Right ventricle myocardium superior (tissue), 1 donor: ENCODE measurements at regions not wholly inside any gene's neighbourhood (a gene's known extent, or its start where the extent isn't known, plus 50 kb on each side); places are given as distances from the start of the nearest gene placed in this dataset.

Experiments used
- ATAC-seq: fragments of 200-7000 bp; cut with Tn5 transposase; one replicate; pipeline ENCODE4 v1.9.1; 2020; ENCODE audit warnings: mild to moderate bottlenecking; ENCODE audit not compliant: poor library complexity
- DNase-seq: peaks from one replicate; pipeline ENCODE4 v3.0.0-alpha.2; 2020
- intact Hi-C: fragments of 100-400 bp; cut with DNase I; formaldehyde crosslinking; loops from one replicate; pipeline ENCODE4 v1.11.2; 2022
- donor health status: DM: no; HTN: yes; CAD: no; lungs with severe emphysema.

- intact Hi-C loops = no loop called here
- ATAC-seq (no peak), DNase-seq (peak; percentile 44)
Observed at GRCh38 chr3:13135251-13135810, 62.1 kb upstream of the IQSEC1 start.

GRCh38 chr3:13134879-13135206 lies 61.6 kb upstream of the IQSEC1 start:
- DNase-seq = no peak
- ATAC-seq = no peak
- intact Hi-C loops = no loop called here

GRCh38 chr3:13134166-13134878 lies 61.1 kb upstream of the IQSEC1 start:
- intact Hi-C loops = no loop called here
- DNase-seq (peak; percentile 17), ATAC-seq (no peak)

- intact Hi-C loops = no loop called here
- ATAC-seq (no peak), DNase-seq (peak; percentile 19)
Observed at GRCh38 chr3:13133471-13133981, 60.3 kb upstream of the IQSEC1 start.

- ATAC-seq = no peak
- DNase-seq = no peak
- intact Hi-C loops = no loop called here
Observed at GRCh38 chr3:13132731-13133410, 59.6 kb upstream of the IQSEC1 start.

GRCh38 chr3:13132281-13132680 lies 59.1 kb upstream of the IQSEC1 start:
- intact Hi-C loops = no loop called here
- DNase-seq = peak; percentile 19
- no peak for ATAC-seq

GRCh38 chr3:13130464-13131193 lies 57.4 kb upstream of the IQSEC1 start:
- no peak for DNase-seq
- no peak for ATAC-seq
- intact Hi-C loops = no loop called here

- ATAC-seq = no peak
- peak; percentile 10 for DNase-seq
- intact Hi-C loops = no loop called here
Observed at GRCh38 chr3:13125092-13126015, 52.1 kb upstream of the IQSEC1 start.

GRCh38 chr3:13124631-13125030 lies 51.4 kb upstream of the IQSEC1 start:
- no peak for ATAC-seq
- intact Hi-C loops = no loop called here
- DNase-seq = peak; percentile 22

- intact Hi-C loops = no loop called here
- ATAC-seq = no peak
- DNase-seq = peak; percentile 11
Observed at GRCh38 chr3:13123765-13124164, 50.5 kb upstream of the IQSEC1 start.

- ATAC-seq = no peak
- intact Hi-C loops = no loop called here
- peak; percentile 28 for DNase-seq
Observed at GRCh38 chr3:13123013-13123654, 49.9 kb upstream of the IQSEC1 start.
